Chondrocyte (in vitro differentiated cells): ENCODE measurements at regions not wholly inside any gene's neighbourhood (a gene's known extent, or its start where the extent isn't known, plus 50 kb on each side); places are given as distances from the start of the nearest gene placed in this dataset.

Source experiments
- DNase-seq: peaks from one replicate; pipeline ENCODE4 v3.0.0; 2021; ENCODE audit warnings: mixed read lengths, low spot score
- H3K27ac Mint-ChIP-seq: one replicate; pipeline ENCODE4 v1.8.0; 2021; ENCODE audit warnings: mild to moderate bottlenecking, moderate library complexity, mixed read lengths; ENCODE audit not compliant: unreplicated experiment
- H3K27me3 Mint-ChIP-seq: 2 replicates; pipeline ENCODE4 v1.8.0; 2021; ENCODE audit warnings: low read depth, mixed read lengths
- H3K36me3 Mint-ChIP-seq: 2 replicates; pipeline ENCODE4 v1.8.0; 2021; ENCODE audit warnings: low read depth, mixed read lengths
- H3K4me1 Mint-ChIP-seq: 2 replicates; pipeline ENCODE4 v1.8.0; 2021; ENCODE audit warnings: low read depth, mild to moderate bottlenecking, mixed read lengths
- H3K4me3 Mint-ChIP-seq: one replicate; pipeline ENCODE4 v1.8.0; 2021; ENCODE audit warnings: mild to moderate bottlenecking, moderate library complexity, mixed read lengths; ENCODE audit not compliant: unreplicated experiment
- H3K9me3 Mint-ChIP-seq: 2 replicates; pipeline ENCODE4 v1.8.0; 2021; ENCODE audit warnings: low read depth, mixed read lengths
- CTCF ChIP-seq: fragments of 200-600 bp; sonication (generic); IDR thresholded peaks from 2 replicates; pipeline ENCODE4 v1.5.0; 2021; ENCODE audit warnings: antibody characterized with exemption, mild to moderate bottlenecking, moderate library complexity

GRCh38 chr13:40375489-40376171, 290.8 kb downstream of the FOXO1 start:
- Mint-ChIP-seq H3K4me3 (no peak overlapping the region), H3K27me3 (peaks cover 6% of the 10 kb centered on the region), H3K9me3 (no peaks in the 10 kb centered on the region), H3K27ac (no peak overlapping the region), H3K36me3 (peaks cover 2% of the 10 kb centered on the region), H3K4me1 (no peaks in the 10 kb centered on the region)
- no peak for DNase-seq
- no peak for TF ChIP-seq CTCF

- no peak for DNase-seq
- TF ChIP-seq CTCF: no peak
- Mint-ChIP-seq H3K36me3 (peaks cover 2% of the 10 kb centered on the region), H3K4me3 (no peak overlapping the region), H3K9me3 (no peaks in the 10 kb centered on the region), H3K27me3 (peaks cover 6% of the 10 kb centered on the region), H3K4me1 (no peaks in the 10 kb centered on the region), H3K27ac (no peak overlapping the region)
These were observed 290.1 kb downstream of the FOXO1 start for GRCh38 chr13:40376296-40376849.

- Mint-ChIP-seq H3K9me3 (no peaks in the 10 kb centered on the region), H3K4me1 (no peaks in the 10 kb centered on the region), H3K27ac (no peak overlapping the region), H3K36me3 (peaks cover 3% of the 10 kb centered on the region), H3K4me3 (no peak overlapping the region), H3K27me3 (peaks cover 6% of the 10 kb centered on the region)
- TF ChIP-seq CTCF: no peak
- DNase-seq: no peak
These were observed 289.4 kb downstream of the FOXO1 start for GRCh38 chr13:40376867-40377535.

- H3K36me3 Mint-ChIP-seq: peaks cover 3% of the 10 kb centered on the region
- no peak for TF ChIP-seq CTCF
- no peak overlapping the region for H3K4me3 Mint-ChIP-seq
- H3K4me1 Mint-ChIP-seq: no peaks in the 10 kb centered on the region
- H3K9me3 Mint-ChIP-seq: no peaks in the 10 kb centered on the region
- H3K27ac Mint-ChIP-seq: no peak overlapping the region
- DNase-seq: no peak
- H3K27me3 Mint-ChIP-seq: peaks cover 6% of the 10 kb centered on the region
These were observed 288.7 kb downstream of the FOXO1 start for GRCh38 chr13:40377783-40378182.

GRCh38 chr13:40379196-40379595, 287.2 kb downstream of the FOXO1 start:
- Mint-ChIP-seq H3K9me3 (no peaks in the 10 kb centered on the region), H3K36me3 (peaks cover 3% of the 10 kb centered on the region), H3K4me3 (no peak overlapping the region), H3K4me1 (no peaks in the 10 kb centered on the region), H3K27ac (no peak overlapping the region), H3K27me3 (peaks cover 6% of the 10 kb centered on the region)
- DNase-seq: no peak
- TF ChIP-seq CTCF: no peak
